ENCODE measurements at regions not wholly inside any gene's neighbourhood (a gene's known extent, or its start where the extent isn't known, plus 50 kb on each side); places are given as distances from the start of the nearest gene placed in this dataset.

GRCh38 chr2:72008608-72009007 lies 139.1 kb downstream of the CYP26B1 start:
- Mint-ChIP-seq H3K4me1 (ENCODE audit: low read depth) (peaks cover 4% of the 10 kb centered on the region), H3K4me3 (ENCODE audit: unreplicated experiment) (no peak overlapping the region), H3K9me3 (ENCODE audit: low read depth) (no peaks in the 10 kb centered on the region), H3K27ac (ENCODE audit: unreplicated experiment) (no peak overlapping the region), H3K36me3 (ENCODE audit: low read depth) (no peaks in the 10 kb centered on the region), H3K27me3 (ENCODE audit: low read depth) (peaks cover 11% of the 10 kb centered on the region)
- no peak for TF ChIP-seq CTCF (IDR thresholded peaks at IDR 0.05)
- peak; percentile 29 for DNase-seq (ENCODE audit: low spot score)

GRCh38 chr2:72007402-72007801 lies 140.3 kb downstream of the CYP26B1 start:
- no peaks in the 10 kb centered on the region for H3K36me3 Mint-ChIP-seq (ENCODE audit: low read depth)
- H3K9me3 Mint-ChIP-seq (ENCODE audit: low read depth), result no peaks in the 10 kb centered on the region
- no peak overlapping the region for H3K4me3 Mint-ChIP-seq (ENCODE audit: unreplicated experiment)
- no peak for TF ChIP-seq CTCF (IDR thresholded peaks at IDR 0.05)
- peaks cover 11% of the 10 kb centered on the region for H3K27me3 Mint-ChIP-seq (ENCODE audit: low read depth)
- H3K4me1 Mint-ChIP-seq (ENCODE audit: low read depth), result peaks cover 4% of the 10 kb centered on the region
- DNase-seq (ENCODE audit: low spot score), result peak; percentile 76
- H3K27ac Mint-ChIP-seq (ENCODE audit: unreplicated experiment), result no peak overlapping the region

GRCh38 chr2:72006188-72006736 lies 141.4 kb downstream of the CYP26B1 start:
- no peak for TF ChIP-seq CTCF (IDR thresholded peaks at IDR 0.05)
- Mint-ChIP-seq H3K27me3 (ENCODE audit: low read depth) (peaks cover 7% of the 10 kb centered on the region), H3K27ac (ENCODE audit: unreplicated experiment) (no peak overlapping the region), H3K4me1 (ENCODE audit: low read depth) (peaks cover 4% of the 10 kb centered on the region), H3K9me3 (ENCODE audit: low read depth) (no peaks in the 10 kb centered on the region), H3K4me3 (ENCODE audit: unreplicated experiment) (no peak overlapping the region), H3K36me3 (ENCODE audit: low read depth) (no peaks in the 10 kb centered on the region)
- peak; percentile 47 for DNase-seq (ENCODE audit: low spot score)

- Mint-ChIP-seq H3K4me1 (ENCODE audit: low read depth) (peaks cover 4% of the 10 kb centered on the region), H3K9me3 (ENCODE audit: low read depth) (no peaks in the 10 kb centered on the region), H3K27ac (ENCODE audit: unreplicated experiment) (no peak overlapping the region), H3K27me3 (ENCODE audit: low read depth) (peaks cover 1% of the 10 kb centered on the region), H3K36me3 (ENCODE audit: low read depth) (no peaks in the 10 kb centered on the region), H3K4me3 (ENCODE audit: unreplicated experiment) (no peak overlapping the region)
- TF ChIP-seq CTCF (IDR thresholded peaks at IDR 0.05), result no peak
- peak; percentile 36 for DNase-seq (ENCODE audit: low spot score)
Measured at GRCh38 chr2:72004976-72005375, 142.7 kb downstream of the CYP26B1 start.

- no peak for TF ChIP-seq CTCF (IDR thresholded peaks at IDR 0.05)
- Mint-ChIP-seq H3K27ac (ENCODE audit: unreplicated experiment) (no peak overlapping the region), H3K36me3 (ENCODE audit: low read depth) (no peaks in the 10 kb centered on the region), H3K4me3 (ENCODE audit: unreplicated experiment) (no peak overlapping the region), H3K27me3 (ENCODE audit: low read depth) (peaks cover 1% of the 10 kb centered on the region), H3K9me3 (ENCODE audit: low read depth) (no peaks in the 10 kb centered on the region), H3K4me1 (ENCODE audit: low read depth) (no peaks in the 10 kb centered on the region)
- DNase-seq (ENCODE audit: low spot score), result peak; percentile 17
Measured at GRCh38 chr2:72004201-72004915, 143.3 kb downstream of the CYP26B1 start.
